Epithelial cell of proximal tubule (primary cell): ENCODE measurements at regions not wholly inside any gene's neighbourhood (a gene's known extent, or its start where the extent isn't known, plus 50 kb on each side); places are given as distances from the start of the nearest gene placed in this dataset.

Experiments
- DNase-seq: peaks from one replicate; pipeline ENCODE4 v3.0.0-alpha.2; 2011; ENCODE audit warnings: low read depth
- H3K4me3 ChIP-seq: 2 replicates; pipeline ENCODE4 v1.5.1; 2011; ENCODE audit warnings: low read depth, mild to moderate bottlenecking, low read length
- CTCF ChIP-seq: conservative IDR thresholded peaks from 2 replicates; pipeline ENCODE4 v1.5.1; 2012; ENCODE audit warnings: low read depth, mild to moderate bottlenecking, low read length

- no peak for DNase-seq
- no peak for TF ChIP-seq CTCF
- H3K4me3 ChIP-seq: no peak overlapping the region
Measured at GRCh38 chr2:79387431-79387830, 125.4 kb upstream of the CTNNA2 start.

- no peak for DNase-seq
- TF ChIP-seq CTCF: no peak
Measured at GRCh38 chr2:79383681-79384080, 129.2 kb upstream of the CTNNA2 start.

GRCh38 chr2:79375817-79376216, 137.0 kb upstream of the CTNNA2 start:
- TF ChIP-seq CTCF: no peak

More at GRCh38 chr2:79383681-79384080, 129.2 kb upstream of the CTNNA2 start:
- H3K4me3 ChIP-seq: no peak overlapping the region

GRCh38 chr2:79373358-79374130, 139.3 kb upstream of the CTNNA2 start:
- TF ChIP-seq CTCF: no peak
- DNase-seq: no peak
- no peak overlapping the region for H3K4me3 ChIP-seq

More at GRCh38 chr2:79375817-79376216, 137.0 kb upstream of the CTNNA2 start:
- no peak for DNase-seq
- H3K4me3 ChIP-seq: no peak overlapping the region

DNA sequence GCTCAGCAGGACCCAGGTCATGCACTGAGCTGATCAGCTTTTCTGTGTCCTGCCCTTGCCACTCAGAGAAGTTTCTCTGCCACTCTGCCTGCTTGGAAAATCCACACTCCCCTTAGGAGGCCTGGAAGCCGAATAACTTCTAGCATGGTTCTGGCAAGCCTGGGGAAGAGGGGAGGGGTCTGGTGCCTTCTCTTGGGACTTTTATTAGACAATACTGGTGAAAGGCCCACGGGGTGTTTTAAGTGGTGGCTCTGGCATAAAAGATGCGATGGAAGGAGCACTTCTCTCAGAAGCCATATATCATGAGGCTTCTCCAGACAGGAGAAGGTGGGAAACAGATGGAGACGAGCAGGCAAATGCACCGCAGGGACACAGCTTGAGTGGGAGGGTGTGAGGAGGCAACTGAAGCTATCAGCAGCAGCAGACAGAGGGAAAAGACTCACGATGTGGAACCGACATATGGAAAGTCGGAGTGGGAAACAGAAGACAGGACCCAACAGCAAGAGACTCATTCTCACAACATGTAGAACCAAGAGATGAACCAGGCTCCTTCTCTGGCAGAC, 141.8 kb upstream of the CTNNA2 start:
- DNase-seq: no peak
- no peak overlapping the region for H3K4me3 ChIP-seq
- no peak for TF ChIP-seq CTCF

DNA sequence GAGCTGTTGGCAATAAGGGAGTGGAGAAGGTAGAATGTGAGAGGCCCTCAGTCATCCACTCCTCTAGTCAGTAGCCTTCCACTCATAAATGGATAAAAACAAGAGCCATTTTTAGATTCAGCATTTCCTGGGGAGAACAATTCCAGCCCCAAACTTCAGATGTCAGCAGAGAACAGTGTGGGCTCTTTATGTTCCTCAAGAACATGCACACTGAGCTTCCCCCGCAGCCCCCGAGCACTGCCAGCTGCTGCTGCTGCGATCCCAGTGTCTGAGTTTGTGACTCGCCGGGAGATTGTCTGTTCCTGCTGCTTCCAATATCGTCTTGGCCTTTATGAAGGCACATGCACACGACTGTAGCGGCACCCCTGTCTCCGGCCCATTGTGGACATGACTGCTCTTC, 143.7 kb upstream of the CTNNA2 start:
- TF ChIP-seq CTCF: no peak
- DNase-seq: no peak
- H3K4me3 ChIP-seq: no peak overlapping the region
